Kidney (tissue), 13 donors: ENCODE measurements at regions not wholly inside any gene's neighbourhood (a gene's known extent, or its start where the extent isn't known, plus 50 kb on each side); places are given as distances from the start of the nearest gene placed in this dataset.
"Not testable (repeated sequence)": the region's sequence is repeated elsewhere in the genome, so short reads cannot be mapped to it uniquely, and the experiment has no call there.

Experiments
- DNase-seq, 5 donors: peaks; one replicate each; pipeline ENCODE4 v3.0.0-alpha.2; 2013 to 2020
- FAIRE-seq: peaks from 2 replicates; lab custom pipeline; 2012; peaks lifted over from hg19 to GRCh38; lab: Jason Lieb, UNC
- H3K27ac ChIP-seq, 2 donors: one replicate each; pipeline ENCODE4 v1.7.0; 2013; ENCODE audit warnings: low read depth in 2 of 2, low read length in 2 of 2, inconsistent platforms in 1 of 2
- H3K27me3 ChIP-seq: one replicate; pipeline ENCODE4 v1.7.1; 2013; ENCODE audit warnings: low read length, inconsistent platforms; ENCODE audit not compliant: control insufficient read depth, insufficient read depth
- H3K36me3 ChIP-seq, 3 donors: one replicate each; pipeline versions ENCODE4 v1.7.0 to v1.7.1; 2013; ENCODE audit warnings: low read length in 3 of 3, control low read depth in 1 of 3, inconsistent platforms in 1 of 3; ENCODE audit not compliant: insufficient read depth in 3 of 3, control insufficient read depth in 2 of 3
- H3K4me1 ChIP-seq, 3 donors: one replicate each; pipeline versions ENCODE4 v1.7.0 to v1.7.1; 2013; ENCODE audit warnings: low read length in 3 of 3, inconsistent platforms in 1 of 3, low read depth in 1 of 3; ENCODE audit not compliant: control insufficient read depth in 2 of 3, insufficient read depth in 2 of 3
- H3K4me3 ChIP-seq, 3 donors: one replicate each; pipeline versions ENCODE4 v1.7.0 to v1.8.1; 2013; ENCODE audit warnings: low read length in 3 of 3, control low read depth in 1 of 3, inconsistent platforms in 1 of 3
- H3K9ac ChIP-seq, 3 donors: one replicate each; pipeline versions ENCODE4 v1.7.0 to v1.7.1; 2013; ENCODE audit warnings: low read length in 3 of 3, control low read depth in 1 of 3, inconsistent platforms in 1 of 3
- H3K9me3 ChIP-seq, 3 donors: one replicate each; pipeline versions ENCODE4 v1.7.0 to v1.7.1; 2013; ENCODE audit warnings: low read length in 3 of 3, control low read depth in 1 of 3, inconsistent platforms in 1 of 3; ENCODE audit not compliant: control insufficient read depth in 2 of 3, insufficient read depth in 1 of 3
- intact Hi-C: fragments of 100-400 bp; cut with DNase I; formaldehyde crosslinking; loops from one replicate; pipeline ENCODE4 v1.11.1; 2022
- TF ChIP-seq, protein P1 (sequence below): IDR thresholded peaks from 3 replicates; pipeline ENCODE4 v1.5.1; 2012; ENCODE audit warnings: mild to moderate bottlenecking, moderate library complexity, borderline replicate concordance; ENCODE audit not compliant: insufficient read depth; ENCODE audit errors: extremely low read depth
- donor health status: control.
- donor health status: control.
- donor health status: control.
- donor health status: control.
- donor health status: control.
- donor health status: DM: yes; HTN: yes; CAD: no.
- donor health status: Normal renal cell carcinoma (clear cell type).

DNA sequence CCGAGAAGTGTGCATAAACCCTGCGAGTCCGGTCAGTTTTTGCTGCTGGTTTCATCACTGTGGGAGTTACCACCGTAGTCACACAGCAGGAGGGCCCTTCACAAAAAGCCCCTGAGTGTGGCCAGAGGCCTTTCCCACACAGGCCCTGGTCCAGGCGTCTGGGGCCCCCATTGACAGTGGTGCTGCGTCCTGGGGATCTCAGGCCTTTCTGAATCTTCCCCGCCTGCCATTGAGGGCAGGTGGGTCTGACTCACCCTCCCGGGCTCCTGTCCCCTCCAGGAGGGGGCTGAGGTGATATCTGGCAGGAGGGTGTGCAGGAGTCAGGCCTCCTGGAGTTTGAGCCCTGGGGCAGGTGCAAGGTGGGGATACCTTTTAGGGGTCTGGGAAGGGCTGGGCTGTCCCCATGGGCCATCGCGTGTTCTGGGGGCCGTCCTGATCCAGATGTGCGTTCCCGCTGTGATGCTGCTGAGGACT, 358.5 kb downstream of the TMEM121 start:
- FAIRE-seq (no peak), DNase-seq (peak in 1 of 5 donors; percentile 43)
- Histone ChIP-seq H3K9me3 (no peaks in the 10 kb centered on the region), H3K27me3 (no peaks in the 10 kb centered on the region), H3K4me1 (no peaks in the 10 kb centered on the region), H3K36me3 (no peaks in the 10 kb centered on the region), H3K9ac (no peak overlapping the region), H3K27ac (no peak overlapping the region), H3K4me3 (no peak overlapping the region)
- TF ChIP-seq, protein P1, sequence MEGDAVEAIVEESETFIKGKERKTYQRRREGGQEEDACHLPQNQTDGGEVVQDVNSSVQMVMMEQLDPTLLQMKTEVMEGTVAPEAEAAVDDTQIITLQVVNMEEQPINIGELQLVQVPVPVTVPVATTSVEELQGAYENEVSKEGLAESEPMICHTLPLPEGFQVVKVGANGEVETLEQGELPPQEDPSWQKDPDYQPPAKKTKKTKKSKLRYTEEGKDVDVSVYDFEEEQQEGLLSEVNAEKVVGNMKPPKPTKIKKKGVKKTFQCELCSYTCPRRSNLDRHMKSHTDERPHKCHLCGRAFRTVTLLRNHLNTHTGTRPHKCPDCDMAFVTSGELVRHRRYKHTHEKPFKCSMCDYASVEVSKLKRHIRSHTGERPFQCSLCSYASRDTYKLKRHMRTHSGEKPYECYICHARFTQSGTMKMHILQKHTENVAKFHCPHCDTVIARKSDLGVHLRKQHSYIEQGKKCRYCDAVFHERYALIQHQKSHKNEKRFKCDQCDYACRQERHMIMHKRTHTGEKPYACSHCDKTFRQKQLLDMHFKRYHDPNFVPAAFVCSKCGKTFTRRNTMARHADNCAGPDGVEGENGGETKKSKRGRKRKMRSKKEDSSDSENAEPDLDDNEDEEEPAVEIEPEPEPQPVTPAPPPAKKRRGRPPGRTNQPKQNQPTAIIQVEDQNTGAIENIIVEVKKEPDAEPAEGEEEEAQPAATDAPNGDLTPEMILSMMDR = no peak
- intact Hi-C loops = no loop called here

DNA sequence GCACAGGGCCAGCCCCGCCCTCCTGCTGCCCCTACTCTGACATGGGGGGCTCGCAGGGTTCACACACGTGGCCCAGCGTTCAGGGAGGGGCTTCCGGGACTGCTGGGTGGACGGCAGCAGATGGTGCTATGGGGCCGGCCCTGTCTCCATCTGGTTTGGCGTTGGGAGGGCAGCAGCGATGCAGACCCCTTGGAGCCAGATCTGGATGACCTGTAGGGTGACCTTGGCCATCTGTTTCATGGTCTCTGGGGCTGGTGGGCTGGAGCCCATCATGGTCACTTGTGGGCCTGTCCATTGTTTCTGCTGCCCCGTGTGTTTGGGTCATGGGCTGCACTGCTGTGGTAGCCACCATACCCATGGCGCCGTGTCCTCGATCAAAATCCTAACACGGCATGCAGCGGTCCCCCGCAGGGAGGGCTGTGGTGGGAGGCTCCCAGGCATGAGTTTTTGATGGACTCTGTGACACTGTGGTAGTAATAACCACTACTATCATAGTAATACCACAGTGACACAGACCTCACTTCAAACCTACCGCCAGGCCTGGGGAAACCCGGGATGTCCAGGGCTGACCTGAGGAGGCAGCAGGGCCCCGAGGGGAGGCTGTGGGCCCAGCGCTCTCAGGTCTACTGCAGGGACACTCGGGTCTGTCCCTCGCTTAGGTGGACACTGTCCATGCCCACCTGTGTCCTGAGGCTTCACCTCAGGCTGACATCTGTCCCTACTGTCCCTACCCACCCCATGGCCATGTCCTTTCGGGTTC, 359.4 kb downstream of the TMEM121 start:
- Histone ChIP-seq H3K4me3 (no peak overlapping the region), H3K4me1 (no peaks in the 10 kb centered on the region), H3K27me3 (no peaks in the 10 kb centered on the region), H3K9ac (no peak overlapping the region), H3K36me3 (no peaks in the 10 kb centered on the region), H3K27ac (no peak overlapping the region), H3K9me3 (no peaks in the 10 kb centered on the region)
- peak in 2 of 5 donors; percentile 14 to 67 for DNase-seq
- intact Hi-C loops = no loop called here
- FAIRE-seq = no peak
- TF ChIP-seq, protein P1 = no peak

DNA sequence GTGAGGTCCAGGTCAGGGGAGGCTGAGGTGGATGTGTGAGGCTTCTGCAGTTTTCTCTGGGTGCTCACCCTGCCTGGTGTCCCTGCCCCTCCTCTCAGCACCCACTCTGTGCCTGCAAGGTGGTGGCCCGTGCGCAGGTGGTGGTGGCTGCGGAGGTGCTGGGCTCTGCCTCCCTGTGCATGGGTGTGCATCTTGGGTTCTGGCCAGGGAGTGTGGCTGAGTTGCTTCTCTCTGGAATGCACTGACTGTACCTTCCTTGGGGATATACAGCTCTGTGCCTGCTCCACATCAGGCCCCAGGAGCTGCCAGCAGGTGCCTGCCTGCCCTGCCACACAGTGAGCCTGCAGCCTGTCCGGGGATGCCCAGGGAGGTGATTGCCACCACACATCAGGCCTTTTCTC, 360.4 kb downstream of the TMEM121 start:
- H3K9ac ChIP-seq, H3K27ac ChIP-seq, H3K9me3 ChIP-seq, FAIRE-seq, H3K27me3 ChIP-seq, H3K36me3 ChIP-seq, H3K4me3 ChIP-seq, H3K4me1 ChIP-seq, intact Hi-C loops: not testable (repeated sequence)
- DNase-seq = peak in 2 of 5 donors; percentile 5 to 55

DNA sequence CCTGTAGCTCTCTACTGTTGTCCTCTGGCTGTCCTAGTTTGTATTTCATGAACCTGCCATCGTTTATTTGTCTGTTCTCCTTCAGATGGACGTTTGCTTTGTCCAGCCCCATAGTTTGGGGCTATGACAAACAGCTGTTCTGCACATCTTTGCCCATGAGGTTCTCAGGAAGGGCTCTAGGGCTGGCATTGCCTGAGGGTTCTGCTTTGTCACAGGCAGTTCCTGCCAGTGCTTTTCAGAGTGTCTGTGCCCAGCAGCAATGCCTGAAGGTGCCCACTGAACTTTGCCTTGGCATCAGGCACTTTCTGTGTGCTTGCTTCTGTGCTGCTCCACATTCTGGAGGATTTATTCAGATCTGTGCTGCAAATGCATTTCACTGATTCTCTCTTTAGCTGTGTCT, 361.3 kb downstream of the TMEM121 start:
- H3K36me3 ChIP-seq = no peaks in the 10 kb centered on the region
- no peak for FAIRE-seq
- TF ChIP-seq, protein P1 = no peak
- no peaks in the 10 kb centered on the region for H3K4me1 ChIP-seq
- no peak for DNase-seq
- intact Hi-C loops = no loop called here
- H3K27me3 ChIP-seq = no peaks in the 10 kb centered on the region
- H3K4me3 ChIP-seq = no peak overlapping the region
- H3K9me3 ChIP-seq = no peaks in the 10 kb centered on the region
- H3K9ac ChIP-seq = no peak overlapping the region
- H3K27ac ChIP-seq = no peak overlapping the region
